ENCODE measurements at regions not wholly inside any gene's neighbourhood (a gene's known extent, or its start where the extent isn't known, plus 50 kb on each side); places are given as distances from the start of the nearest gene placed in this dataset.

- DNase-seq (ENCODE audit: low read depth), result no peak
These were observed 54.5 kb upstream of the ME3 start for GRCh38 chr11:86726770-86727504.

GRCh38 chr11:86726118-86726753, 53.8 kb upstream of the ME3 start:
- no peak for DNase-seq (ENCODE audit: low read depth)

GRCh38 chr11:86724137-86724536, 51.7 kb upstream of the ME3 start:
- no peak for DNase-seq (ENCODE audit: low read depth)

- DNase-seq (ENCODE audit: low read depth), result no peak
These were observed 50.9 kb upstream of the ME3 start for GRCh38 chr11:86723281-86723680.

- no peak for DNase-seq (ENCODE audit: low read depth)
These were observed 50.3 kb upstream of the ME3 start for GRCh38 chr11:86722748-86723147.

All from GM04503 (cell line).